K562 (cell line): ENCODE measurements at regions not wholly inside any gene's neighbourhood (a gene's known extent, or its start where the extent isn't known, plus 50 kb on each side); places are given as distances from the start of the nearest gene placed in this dataset.

Source experiments
- ATAC-seq: fragments of 200-7000 bp; cut with Tn5 transposase; 3 replicates; pipeline ENCODE4 v1.9.1; 2020; ENCODE audit warnings: moderate library complexity
- BruUV-seq: library from RNA; stranded (reverse); fragments of 400-500 nt; replicated peaks from 2 replicates; lab custom pipeline; 2021; lab: Mats Ljungman, UMichigan
- CTCF ChIA-PET: fragments of 300-600 bp; formaldehyde crosslinking; extraction: SDS; loops from one replicate; lab custom pipeline; 2021; ENCODE audit warnings: low intra/inter-chr PET ratio; lab: Yijun Ruan, JAX
- POLR2A ChIA-PET: fragments of 300-600, 350-650 bp; sonication (Branson Sonifier 250); formaldehyde crosslinking; extraction: SDS; loops from one replicate; lab custom pipeline; 2021; ENCODE audit warnings: antibody characterized with exemption, inconsistent platforms; lab: Yijun Ruan, JAX
- DNase-seq, 4 experiments: peaks; one replicate each; pipeline versions ENCODE4 v3.0.0 to v3.0.0-alpha.2; 2011 to 2018; ENCODE audit warnings: low spot score in 3 of 4, mixed read lengths in 3 of 4; ENCODE audit errors: extremely low read depth in 1 of 4
- FAIRE-seq: peaks from 2 replicates; lab custom pipeline; 2011; peaks lifted over from hg19 to GRCh38; lab: Jason Lieb, UNC
- H2AFZ ChIP-seq: 2 replicates; pipeline ENCODE4 v1.6.0; 2011; ENCODE audit warnings: low read depth, low read length, control low read depth, inconsistent platforms
- H3K27ac ChIP-seq: fragments of 200-600 bp; 3 replicates; pipeline ENCODE4 v1.8.0; 2011; ENCODE audit warnings: low read depth, mild to moderate bottlenecking, control low read depth, inconsistent platforms, low read length, moderate library complexity, mixed read lengths; ENCODE audit errors: extremely low read depth
- H3K27me3 ChIP-seq, 2 experiments: fragments of 300-600 bp in 1 of 2; 2 replicates in 1 of 2; 3 replicates in 1 of 2; pipeline versions ENCODE4 v1.6.0 to v1.8.0; 2011; ENCODE audit warnings: inconsistent platforms in 2 of 2, low read length in 2 of 2, mild to moderate bottlenecking in 1 of 2, mixed read lengths in 1 of 2, moderate library complexity in 1 of 2; ENCODE audit not compliant: control insufficient read depth in 2 of 2, insufficient read depth in 2 of 2
- H3K36me3 ChIP-seq: fragments of 300-600 bp; 3 replicates; pipeline ENCODE4 v1.8.0; 2011; ENCODE audit warnings: mild to moderate bottlenecking, low read length, inconsistent platforms; ENCODE audit not compliant: control insufficient read depth, insufficient read depth
- H3K4me1 ChIP-seq, 2 experiments: fragments of 200-600 bp in 1 of 2; replicated peaks in 1 of 2; 2 replicates in 1 of 2; 3 replicates in 1 of 2; pipeline versions ENCODE4 v1.5.1 to v1.8.0; 2011; ENCODE audit warnings: inconsistent platforms in 2 of 2, low read length in 2 of 2, mild to moderate bottlenecking in 1 of 2, mixed read lengths in 1 of 2, moderate library complexity in 1 of 2; ENCODE audit not compliant: control insufficient read depth in 2 of 2, insufficient read depth in 2 of 2
- H3K4me2 ChIP-seq: 2 replicates; pipeline ENCODE4 v1.6.1; 2011; ENCODE audit warnings: low read length, control low read depth, inconsistent platforms, mixed read lengths; ENCODE audit not compliant: insufficient read depth
- H3K4me3 ChIP-seq: fragments of 200-600 bp; sonication (generic), shearing (Covaris generic); 2 replicates; pipeline ENCODE4 v1.5.1; 2016; ENCODE audit warnings: control low read depth, inconsistent platforms
- H3K79me2 ChIP-seq: fragments of 200-600 bp; 3 replicates; pipeline ENCODE4 v1.8.0; 2011; ENCODE audit warnings: low read length, inconsistent platforms; ENCODE audit not compliant: control insufficient read depth, insufficient read depth
- H3K9ac ChIP-seq, 2 experiments: 2 replicates each; pipeline versions ENCODE4 v1.6.0 to v1.6.1; 2011; ENCODE audit warnings: low read depth in 2 of 2, low read length in 2 of 2, control low read depth in 1 of 2, inconsistent platforms in 1 of 2, mild to moderate bottlenecking in 1 of 2, mixed read lengths in 1 of 2; ENCODE audit not compliant: insufficient read depth in 1 of 2
- H3K9me1 ChIP-seq: one replicate; pipeline ENCODE4 v1.6.0; 2011; ENCODE audit warnings: inconsistent platforms, mild to moderate bottlenecking, low read length, moderate library complexity; ENCODE audit not compliant: control insufficient read depth, insufficient read depth
- H3K9me3 ChIP-seq: replicated peaks from 2 replicates; pipeline ENCODE4 v1.5.1; 2011; ENCODE audit warnings: low read depth, low read length, inconsistent platforms; ENCODE audit not compliant: control insufficient read depth, insufficient read depth
- H4K20me1 ChIP-seq: replicated peaks from 2 replicates; pipeline ENCODE4 v1.6.1; 2011; ENCODE audit warnings: low read length, inconsistent platforms, mixed read lengths; ENCODE audit not compliant: control insufficient read depth, insufficient read depth
- ATF1 ChIP-seq, 2 experiments: fragments of 450-650 bp in 1 of 2; IDR thresholded peaks; 2 replicates each; pipeline ENCODE4 v1.6.1; 2016; ENCODE audit warnings: missing compliant biosample characterization in 1 of 2, missing genetic modification characterization in 1 of 2
- COPS2 ChIP-seq: fragments of 450-650 bp; conservative IDR thresholded peaks from 2 replicates; pipeline ENCODE4 v1.6.1; 2016; ENCODE audit warnings: mild to moderate bottlenecking, moderate library complexity
- EWSR1 ChIP-seq: fragments of 450-650 bp; IDR thresholded peaks from 2 replicates; pipeline ENCODE4 v1.6.1; 2018; ENCODE audit warnings: borderline replicate concordance, mild to moderate bottlenecking, low read depth, moderate library complexity; ENCODE audit not compliant: partially characterized antibody
- HNRNPL ChIP-seq: fragments of 200-400 bp; formaldehyde crosslinking; IDR thresholded peaks from 2 replicates; pipeline ENCODE4 v1.6.1; 2017; ENCODE audit warnings: low read depth, mild to moderate bottlenecking, low read length
- KLF6 ChIP-seq: fragments of 250-450 bp; sonication (Bioruptor Pico); IDR thresholded peaks from 2 replicates; pipeline ENCODE4 v1.4.0; 2020; ENCODE audit warnings: mild to moderate bottlenecking, moderate library complexity, borderline replicate concordance
- MXD1 ChIP-seq: fragments of 250-450 bp; sonication (Bioruptor Pico); IDR thresholded peaks from 2 replicates; pipeline ENCODE4 v1.8.0; 2021; ENCODE audit warnings: borderline replicate concordance, mild to moderate bottlenecking, moderate library complexity; ENCODE audit not compliant: poor library complexity, severe bottlenecking
- NFE2 ChIP-seq: IDR thresholded peaks from 2 replicates; pipeline ENCODE4 v1.6.1; 2014; ENCODE audit warnings: antibody characterized with exemption, low read depth
- POLR2H ChIP-seq: IDR thresholded peaks from 2 replicates; pipeline ENCODE4 v1.6.1; 2016; ENCODE audit warnings: missing genetic modification characterization, low read depth, mild to moderate bottlenecking, control low read depth, missing compliant biosample characterization, moderate library complexity
- PTBP1 ChIP-seq: fragments of 200-400 bp; formaldehyde crosslinking; IDR thresholded peaks from 2 replicates; pipeline ENCODE4 v1.6.1; 2017; ENCODE audit warnings: low read depth, low read length
- RREB1 ChIP-seq: fragments of 250-450 bp; sonication (Bioruptor Pico); IDR thresholded peaks from 2 replicates; pipeline ENCODE4 v1.4.0; 2020
- SRF ChIP-seq, 2 experiments: fragments of 250-450, 450-650 bp in 1 of 2; sonication (Bioruptor Pico) in 1 of 2; sonication (generic) in 1 of 2; formaldehyde crosslinking; IDR thresholded peaks; 2 replicates each; pipeline versions ENCODE4 v1.5.0 to v1.5.1; 2020 to 2022; ENCODE audit warnings: mild to moderate bottlenecking in 1 of 2, missing genetic modification reagents in 1 of 2
- STAG1 ChIP-seq: sonication (generic); formaldehyde crosslinking; IDR thresholded peaks from 2 replicates; pipeline ENCODE4 v1.5.0; 2020; ENCODE audit warnings: missing genetic modification reagents, borderline replicate concordance
- UBTF ChIP-seq, 2 experiments: IDR thresholded peaks; 2 replicates each; pipeline ENCODE4 v1.6.1; 2012; ENCODE audit warnings: improper control_type of control experiment in 2 of 2, low read depth in 2 of 2, low read length in 2 of 2, borderline replicate concordance in 1 of 2
- ZFX ChIP-seq: sonication (generic); formaldehyde crosslinking; IDR thresholded peaks from 2 replicates; pipeline ENCODE4 v1.8.0; 2022; ENCODE audit warnings: mild to moderate bottlenecking, missing genetic modification reagents, moderate library complexity
- WGBS: fragments of 100-300 bp; shearing (Covaris generic); methylation state at CpG from one replicate; pipeline ENCODE4 v1.1.6; 2016; ENCODE audit warnings: low coverage, mixed read lengths; ENCODE audit not compliant: insufficient coverage; ENCODE audit errors: missing lambda C conversion rate; 5-methylcytosine and 5-hydroxymethylcytosine counted together
- in situ Hi-C: fragments of 300-500 bp; cut with MboI; formaldehyde crosslinking; loops from 4 replicates; pipeline ENCODE4 v1.15.0; 2018; ENCODE audit warnings: inconsistent platforms, mixed read lengths
- intact Hi-C: fragments of 100-400 bp; cut with micrococcal nuclease; formaldehyde crosslinking; loops from 2 replicates; pipeline ENCODE4 v1.14.2; 2022

- BruUV-seq: no TSS peak
- no peaks in the 10 kb centered on the region for H3K4me1 ChIP-seq
- H2AFZ ChIP-seq: no peak overlapping the region
- ATAC-seq: no peak
- no peak overlapping the region for H3K27ac ChIP-seq
- H3K79me2 ChIP-seq: no peaks in the 10 kb centered on the region
- H3K9ac ChIP-seq: no peak overlapping the region
- H3K36me3 ChIP-seq: no peaks in the 10 kb centered on the region
- no peak overlapping the region for H3K4me3 ChIP-seq
- in situ Hi-C loops (no loop called here), intact Hi-C loops (no loop called here)
- 0% methylated on average over 1 of the region's 1 CpG for WGBS
- H3K9me1 ChIP-seq: no peaks in the 10 kb centered on the region
- H4K20me1 ChIP-seq: no peaks in the 10 kb centered on the region
- no peaks in the 10 kb centered on the region for H3K9me3 ChIP-seq
- ChIA-PET CTCF (no interaction called here), POLR2A (no interaction called here)
- FAIRE-seq: no peak
- no peak for DNase-seq
- H3K4me2 ChIP-seq: no peak overlapping the region
- no peaks in the 10 kb centered on the region for H3K27me3 ChIP-seq
- TF ChIP-seq HNRNPL (no peak), EWSR1 (no peak), UBTF (IDR thresholded peaks at IDR 0.05; ENCODE audit: borderline replicate concordance in 1 of 2, low read depth in 2 of 2, low read length in 2 of 2) (no peak), KLF6 (CRISPR knock-in tag) (no peak), STAG1 (no peak), PTBP1 (no peak), NFE2 (no peak), SRF (CRISPR knock-in tag; IDR thresholded peaks at IDR 0.05) (no peak), POLR2H (no peak), MXD1 (CRISPR knock-in tag) (no peak), RREB1 (CRISPR knock-in tag) (no peak), ZFX (CRISPR knock-in tag) (no peak), COPS2 (no peak), ATF1 (CRISPR knock-in tag; IDR thresholded peaks at IDR 0.05) (no peak), ATF1 (tag; IDR thresholded peaks at IDR 0.05) (no peak)
These were observed 468.6 kb upstream of the SYT1 start for GRCh38 chr12:78395961-78396360.
